Esophagus squamous epithelium (tissue), 5 donors: ENCODE measurements at regions not wholly inside any gene's neighbourhood (a gene's known extent, or its start where the extent isn't known, plus 50 kb on each side); places are given as distances from the start of the nearest gene placed in this dataset.

Experiments used
- DNase-seq: peaks from one replicate; lab custom pipeline; 2025; lab: John Stamatoyannopoulos, UW
- H3K27ac ChIP-seq, 4 donors: fragments of 200-600 bp; sonication (generic); one replicate each; pipeline ENCODE4 v1.5.1; 2016 to 2019; ENCODE audit warnings: mild to moderate bottlenecking in 1 of 4
- H3K27me3 ChIP-seq, 4 donors: fragments of 200-600 bp; sonication (generic); 1 replicate in 3 of 4; 2 replicates in 1 of 4; pipeline versions ENCODE4 v1.5.1 to v1.6.0; 2017 to 2021; ENCODE audit warnings: antibody characterized with exemption in 1 of 4
- H3K36me3 ChIP-seq, 3 donors: fragments of 200-600 bp; sonication (generic); one replicate each; pipeline ENCODE4 v1.5.1; 2016 to 2019
- H3K4me1 ChIP-seq, 3 donors: fragments of 200-600 bp; sonication (generic); one replicate each; pipeline ENCODE4 v1.5.1; 2017 to 2019
- H3K4me3 ChIP-seq, 4 donors: fragments of 200-600 bp; sonication (generic); 1 replicate in 3 of 4; 2 replicates in 1 of 4; pipeline ENCODE4 v1.5.1; 2016 to 2019; ENCODE audit warnings: mild to moderate bottlenecking in 2 of 4, moderate library complexity in 1 of 4
- H3K9me3 ChIP-seq, 3 donors: fragments of 200-600 bp; sonication (generic); one replicate each; pipeline ENCODE4 v1.5.1; 2016 to 2019
- POLR2A ChIP-seq, 4 donors: fragments of 450-650 bp; IDR thresholded peaks; one replicate each; pipeline ENCODE4 v1.6.1; 2017; ENCODE audit warnings: antibody characterized with exemption in 4 of 4, mild to moderate bottlenecking in 4 of 4, moderate library complexity in 3 of 4
- WGBS, 2 donors: methylation state at CpG; one replicate each; pipeline ENCODE4 v1.1.5; 2018; 5-methylcytosine and 5-hydroxymethylcytosine counted together
- intact Hi-C: fragments of 100-400 bp; cut with DNase I; formaldehyde crosslinking; loops from one replicate; pipeline ENCODE4 v1.15.0; 2022
- TF ChIP-seq, protein P1 (sequence below), 6 experiments: fragments of 450-650 bp in 4 of 6; fragments of 200-600 bp in 2 of 6; sonication (generic) in 2 of 6; IDR thresholded peaks; one replicate each; pipeline ENCODE4 v1.5.1; 2016 to 2019; ENCODE audit warnings: antibody characterized with exemption in 6 of 6, mild to moderate bottlenecking in 4 of 6, moderate library complexity in 4 of 6
- donor health status: DM: yes; HTN: yes; CAD: no.

DNA sequence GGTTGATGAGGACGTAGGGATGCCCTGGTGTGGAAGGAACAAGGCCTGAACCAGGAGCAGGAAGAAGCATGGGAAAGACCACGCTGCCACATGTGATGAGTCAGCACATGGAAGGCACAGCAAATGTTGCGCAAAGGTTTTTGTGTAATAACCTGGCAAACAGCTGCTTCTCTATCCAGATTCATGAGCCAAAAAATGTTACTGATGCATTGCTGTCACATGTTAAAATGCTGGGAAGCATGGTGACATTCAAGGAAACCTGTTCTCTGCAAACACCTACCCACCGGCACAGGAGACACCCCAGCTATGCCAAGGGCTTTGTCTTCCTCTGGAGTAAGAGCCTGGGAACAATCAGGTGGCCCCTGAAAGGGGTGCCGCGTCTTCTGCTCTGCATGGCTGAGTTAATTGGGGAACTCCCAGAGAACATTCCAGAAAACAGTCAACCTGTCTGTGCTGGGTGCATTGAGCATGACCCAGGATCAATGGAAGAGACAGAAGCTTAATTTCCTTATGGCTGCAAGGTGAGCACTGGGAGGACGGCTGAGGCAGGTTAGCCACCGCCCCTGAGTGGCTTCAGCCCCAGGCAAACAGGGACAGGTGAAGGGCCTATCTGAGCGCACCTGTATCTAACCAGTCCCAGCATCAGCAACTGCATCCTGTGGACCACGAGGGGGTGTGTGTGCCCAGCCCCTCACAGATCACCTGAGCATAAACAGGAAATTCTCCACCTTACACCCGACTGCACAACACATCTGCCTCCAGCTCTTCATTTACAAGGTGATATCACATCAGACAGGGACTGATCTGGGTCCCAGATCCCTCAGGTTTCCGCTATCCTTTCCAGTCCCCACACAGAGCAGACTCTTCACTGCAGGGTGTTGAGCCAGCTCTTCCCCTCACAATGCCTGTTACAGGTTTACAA is 108.4 kb downstream of the GGTLC2 start:
- Histone ChIP-seq H3K4me1 (peaks cover 0 to 13% (median 7%) of the 10 kb centered on the region in 3 donors), H3K36me3 (no peaks in the 10 kb centered on the region), H3K27ac (no peak overlapping the region), H3K4me3 (no peak overlapping the region), H3K9me3 (no peaks in the 10 kb centered on the region), H3K27me3 (peaks cover 0 to 9% (median 0%) of the 10 kb centered on the region in 4 donors)
- DNase-seq, result no peak
- TF ChIP-seq, protein P1, sequence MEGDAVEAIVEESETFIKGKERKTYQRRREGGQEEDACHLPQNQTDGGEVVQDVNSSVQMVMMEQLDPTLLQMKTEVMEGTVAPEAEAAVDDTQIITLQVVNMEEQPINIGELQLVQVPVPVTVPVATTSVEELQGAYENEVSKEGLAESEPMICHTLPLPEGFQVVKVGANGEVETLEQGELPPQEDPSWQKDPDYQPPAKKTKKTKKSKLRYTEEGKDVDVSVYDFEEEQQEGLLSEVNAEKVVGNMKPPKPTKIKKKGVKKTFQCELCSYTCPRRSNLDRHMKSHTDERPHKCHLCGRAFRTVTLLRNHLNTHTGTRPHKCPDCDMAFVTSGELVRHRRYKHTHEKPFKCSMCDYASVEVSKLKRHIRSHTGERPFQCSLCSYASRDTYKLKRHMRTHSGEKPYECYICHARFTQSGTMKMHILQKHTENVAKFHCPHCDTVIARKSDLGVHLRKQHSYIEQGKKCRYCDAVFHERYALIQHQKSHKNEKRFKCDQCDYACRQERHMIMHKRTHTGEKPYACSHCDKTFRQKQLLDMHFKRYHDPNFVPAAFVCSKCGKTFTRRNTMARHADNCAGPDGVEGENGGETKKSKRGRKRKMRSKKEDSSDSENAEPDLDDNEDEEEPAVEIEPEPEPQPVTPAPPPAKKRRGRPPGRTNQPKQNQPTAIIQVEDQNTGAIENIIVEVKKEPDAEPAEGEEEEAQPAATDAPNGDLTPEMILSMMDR (IDR thresholded peaks at IDR 0.05), result no peak
- TF ChIP-seq POLR2A (IDR thresholded peaks at IDR 0.05), result no peak
- intact Hi-C loops, result no loop called here
- WGBS, 2 donors, result 36 to 59% methylated on average over 10 to 12 of the region's 12 CpGs

DNA sequence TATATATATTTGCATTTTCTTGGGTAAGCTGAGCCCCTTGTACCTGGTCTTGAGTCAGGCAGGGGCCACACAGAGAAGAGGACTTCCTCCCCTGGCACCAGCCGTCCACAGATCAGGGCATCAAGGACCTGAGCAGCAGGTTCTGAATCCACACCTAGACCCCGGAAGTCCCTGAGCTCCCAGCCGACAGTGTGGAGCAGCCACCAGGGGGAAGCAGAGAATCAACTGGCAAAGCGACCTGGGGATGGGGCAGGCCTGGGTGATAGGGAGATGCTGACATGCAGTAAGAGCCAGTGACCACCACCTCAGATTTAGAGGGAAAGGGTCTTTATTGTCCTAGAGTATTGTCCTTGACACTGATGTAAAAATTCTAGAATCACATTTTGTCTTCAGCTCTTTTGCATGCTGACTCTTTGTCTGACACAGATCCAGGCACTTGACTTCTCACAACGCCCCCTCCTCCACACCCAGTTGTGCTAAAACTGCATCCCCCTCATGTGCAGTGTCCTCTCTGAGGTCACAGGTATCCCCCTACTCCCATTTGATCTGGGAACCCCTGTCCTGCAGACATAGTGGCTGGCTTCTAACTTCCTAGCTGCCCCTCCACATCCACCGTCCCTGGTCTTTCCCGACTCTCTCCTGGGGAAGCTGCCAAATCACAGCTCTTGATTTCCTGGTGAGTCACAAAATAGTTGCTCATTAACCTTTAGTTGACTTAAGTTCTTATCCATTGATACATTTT is 109.3 kb downstream of the GGTLC2 start:
- TF ChIP-seq, protein P1 (IDR thresholded peaks at IDR 0.05), result peak; percentile 41 to 67 (median 52)
- no peak for TF ChIP-seq POLR2A (IDR thresholded peaks at IDR 0.05)
- Histone ChIP-seq H3K4me1 (peaks cover 0 to 13% (median 7%) of the 10 kb centered on the region in 3 donors), H3K4me3 (no peak overlapping the region), H3K27ac (no peak overlapping the region), H3K9me3 (no peaks in the 10 kb centered on the region), H3K27me3 (peaks cover 0 to 9% (median 0%) of the 10 kb centered on the region in 4 donors), H3K36me3 (no peaks in the 10 kb centered on the region)
- 14 to 33% methylated on average over 3 to 7 of the region's 7 CpGs for WGBS, 2 donors
- DNase-seq, result no peak
- intact Hi-C loops, result no loop called here

DNA sequence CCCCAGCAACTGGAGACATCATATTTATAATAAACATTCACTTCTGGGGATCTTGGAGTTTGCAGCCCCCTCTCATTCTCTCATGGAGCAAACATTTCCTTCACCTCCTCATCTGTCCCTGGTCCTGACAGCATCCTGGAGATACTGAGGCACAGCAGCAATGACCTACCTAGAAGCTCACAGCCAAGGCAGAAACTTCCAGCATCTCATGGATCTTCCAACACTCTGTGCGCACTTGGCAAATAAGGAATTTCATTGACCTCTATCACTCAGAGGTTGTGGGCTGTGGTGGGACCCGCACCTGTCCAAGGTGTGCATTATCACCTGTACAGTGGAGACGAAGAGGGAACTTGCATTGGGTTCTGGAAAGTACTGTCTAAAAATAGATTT is 109.8 kb downstream of the GGTLC2 start:
- peaks cover 0 to 13% (median 7%) of the 10 kb centered on the region in 3 donors for H3K4me1 ChIP-seq
- H3K9me3 ChIP-seq, result no peaks in the 10 kb centered on the region
- no peak for DNase-seq
- H3K36me3 ChIP-seq, result no peaks in the 10 kb centered on the region
- no peak overlapping the region for H3K27ac ChIP-seq
- TF ChIP-seq POLR2A (IDR thresholded peaks at IDR 0.05), result no peak
- TF ChIP-seq, protein P1 (IDR thresholded peaks at IDR 0.05), result no peak
- no peak overlapping the region for H3K4me3 ChIP-seq
- intact Hi-C loops, result no loop called here
- 86 to 95% methylated on average over 3 of the region's 3 CpGs for WGBS, 2 donors
- peaks cover 0 to 9% (median 0%) of the 10 kb centered on the region in 4 donors for H3K27me3 ChIP-seq

DNA sequence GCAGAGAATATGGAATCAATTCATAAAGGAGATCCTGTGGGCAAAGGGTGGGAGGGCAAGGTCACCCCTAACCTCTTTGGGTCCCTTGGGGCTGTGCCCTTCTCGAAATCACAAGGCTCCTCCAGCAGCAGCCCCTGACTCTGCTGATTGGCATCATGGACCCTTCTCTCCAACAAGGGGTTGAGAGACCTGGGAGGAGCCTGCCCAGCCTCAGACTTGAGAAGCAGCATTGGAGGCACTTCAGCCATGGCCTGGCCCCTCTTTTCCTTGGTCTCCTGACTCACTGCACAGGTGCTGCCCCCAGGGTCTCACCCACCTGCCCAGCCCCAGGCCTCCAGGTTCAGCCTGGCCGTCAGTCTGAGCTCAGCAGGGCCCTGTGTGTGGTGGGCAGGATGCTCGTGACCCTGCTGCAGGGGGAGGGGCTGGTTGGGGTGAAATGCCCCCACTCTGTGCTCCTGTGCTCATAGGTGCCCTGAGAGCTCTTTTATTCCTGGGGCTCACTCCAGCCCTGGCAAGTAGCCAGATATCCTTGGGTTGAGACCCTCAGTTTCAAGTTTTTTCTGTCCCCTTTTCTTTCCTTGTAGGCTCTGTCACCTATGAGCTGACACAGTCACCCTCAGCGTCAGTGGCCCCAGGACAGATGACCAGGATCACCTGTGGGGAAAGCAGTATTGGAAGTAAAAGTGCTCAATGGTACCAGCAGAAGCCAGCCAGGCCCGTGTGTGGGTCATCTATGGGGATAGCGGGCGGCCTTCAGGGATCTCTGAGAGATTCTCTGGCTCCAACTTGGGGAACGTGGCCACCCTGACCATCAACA is 110.8 kb downstream of the GGTLC2 start:
- Histone ChIP-seq H3K9me3 (no peaks in the 10 kb centered on the region), H3K4me3 (no peak overlapping the region), H3K36me3 (no peaks in the 10 kb centered on the region), H3K4me1 (peaks cover 0 to 13% (median 7%) of the 10 kb centered on the region in 3 donors), H3K27ac (no peak overlapping the region), H3K27me3 (peaks cover 0 to 9% (median 0%) of the 10 kb centered on the region in 4 donors)
- TF ChIP-seq, protein P1 (IDR thresholded peaks at IDR 0.05), result no peak
- no peak for TF ChIP-seq POLR2A (IDR thresholded peaks at IDR 0.05)
- no peak for DNase-seq
- WGBS, 2 donors, result 60 to 70% methylated on average over 2 to 5 of the region's 8 CpGs
- intact Hi-C loops, result no loop called here
